Brain microvascular endothelial cell (primary cell): ENCODE measurements at regions not wholly inside any gene's neighbourhood (a gene's known extent, or its start where the extent isn't known, plus 50 kb on each side); places are given as distances from the start of the nearest gene placed in this dataset.
A peak's percentile ranks its signal among the peaks of the same experiment; 100 is the strongest.
"Not testable (repeated sequence)": the region's sequence is repeated elsewhere in the genome, so short reads cannot be mapped to it uniquely, and the experiment has no call there.

Experiments used
- DNase-seq: peaks from one replicate; pipeline ENCODE4 v3.0.0-alpha.2; 2020
- H3K27ac ChIP-seq: fragments of 250-450 bp; sonication (Bioruptor Pico); 2 replicates; pipeline ENCODE4 v1.5.1; 2020; ENCODE audit warnings: mild to moderate bottlenecking, moderate library complexity
- H3K27me3 ChIP-seq: fragments of 250-450 bp; sonication (Bioruptor Pico); replicated peaks from 2 replicates; pipeline ENCODE4 v1.5.1; 2020; ENCODE audit warnings: mild to moderate bottlenecking
- H3K36me3 ChIP-seq: fragments of 250-450 bp; sonication (Bioruptor Pico); replicated peaks from 2 replicates; pipeline ENCODE4 v1.5.1; 2020; ENCODE audit warnings: mild to moderate bottlenecking
- H3K4me3 ChIP-seq: 2 replicates; pipeline ENCODE4 v1.5.1; 2011; ENCODE audit warnings: low read depth, mild to moderate bottlenecking, control low read depth, low read length, moderate library complexity
- in situ Hi-C: cut with HindIII; loops from 2 replicates; pipeline ENCODE4 v1.10.0; 2017; ENCODE audit warnings: low sequenced_read_pairs, low pct_ligation_motif_present
- TF ChIP-seq, protein P1 (sequence below): IDR thresholded peaks from 2 replicates; pipeline ENCODE4 v1.5.1; 2011; ENCODE audit warnings: low read depth, mild to moderate bottlenecking, moderate library complexity, low read length, control low read depth, inconsistent platforms; ENCODE audit errors: missing control alignments

- no peaks in the 10 kb centered on the region for H3K27me3 ChIP-seq
- DNase-seq: no peak
- H3K4me3 ChIP-seq: no peak overlapping the region
- no peaks in the 10 kb centered on the region for H3K36me3 ChIP-seq
- in situ Hi-C loops: no loop called here
- TF ChIP-seq, protein P1, sequence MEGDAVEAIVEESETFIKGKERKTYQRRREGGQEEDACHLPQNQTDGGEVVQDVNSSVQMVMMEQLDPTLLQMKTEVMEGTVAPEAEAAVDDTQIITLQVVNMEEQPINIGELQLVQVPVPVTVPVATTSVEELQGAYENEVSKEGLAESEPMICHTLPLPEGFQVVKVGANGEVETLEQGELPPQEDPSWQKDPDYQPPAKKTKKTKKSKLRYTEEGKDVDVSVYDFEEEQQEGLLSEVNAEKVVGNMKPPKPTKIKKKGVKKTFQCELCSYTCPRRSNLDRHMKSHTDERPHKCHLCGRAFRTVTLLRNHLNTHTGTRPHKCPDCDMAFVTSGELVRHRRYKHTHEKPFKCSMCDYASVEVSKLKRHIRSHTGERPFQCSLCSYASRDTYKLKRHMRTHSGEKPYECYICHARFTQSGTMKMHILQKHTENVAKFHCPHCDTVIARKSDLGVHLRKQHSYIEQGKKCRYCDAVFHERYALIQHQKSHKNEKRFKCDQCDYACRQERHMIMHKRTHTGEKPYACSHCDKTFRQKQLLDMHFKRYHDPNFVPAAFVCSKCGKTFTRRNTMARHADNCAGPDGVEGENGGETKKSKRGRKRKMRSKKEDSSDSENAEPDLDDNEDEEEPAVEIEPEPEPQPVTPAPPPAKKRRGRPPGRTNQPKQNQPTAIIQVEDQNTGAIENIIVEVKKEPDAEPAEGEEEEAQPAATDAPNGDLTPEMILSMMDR: no peak
- no peak overlapping the region for H3K27ac ChIP-seq
Measured at GRCh38 chr20:57773059-57773815, 63.4 kb upstream of the PMEPA1 start.

GRCh38 chr20:57772349-57772964, 62.6 kb upstream of the PMEPA1 start:
- no peaks in the 10 kb centered on the region for H3K27me3 ChIP-seq
- DNase-seq: peak; percentile 91
- no peaks in the 10 kb centered on the region for H3K36me3 ChIP-seq
- H3K4me3 ChIP-seq: no peak overlapping the region
- TF ChIP-seq, protein P1: no peak
- in situ Hi-C loops: no loop called here
- peak overlapping the region; percentile 25 for H3K27ac ChIP-seq

- in situ Hi-C loops: no loop called here
- Histone ChIP-seq H3K36me3 (no peaks in the 10 kb centered on the region), H3K27me3 (no peaks in the 10 kb centered on the region), H3K27ac (no peak overlapping the region), H3K4me3 (no peak overlapping the region)
- no peak for DNase-seq
- TF ChIP-seq, protein P1: no peak
Measured at GRCh38 chr20:57770852-57771720, 61.3 kb upstream of the PMEPA1 start.

DNA sequence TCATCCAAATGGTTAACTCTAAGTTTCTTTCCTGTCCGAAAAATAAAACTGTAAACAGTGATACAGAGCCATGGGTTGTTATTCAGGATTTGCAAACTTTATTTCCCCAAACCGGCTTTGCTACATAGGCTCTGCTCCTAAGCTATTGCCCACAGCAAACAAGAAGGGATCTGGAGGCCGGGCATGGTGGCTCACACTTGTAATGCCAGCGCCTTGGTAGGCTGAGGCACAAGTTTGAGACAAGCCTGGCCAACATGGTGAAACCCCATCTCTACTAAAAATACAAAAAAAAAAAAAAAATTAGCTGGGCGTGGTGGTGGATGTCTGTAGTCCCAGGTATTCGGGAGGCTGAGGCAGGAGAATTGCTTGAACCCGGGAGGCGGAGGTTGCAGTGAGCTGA, 60.6 kb upstream of the PMEPA1 start:
- H3K36me3 ChIP-seq, in situ Hi-C loops, H3K4me3 ChIP-seq, H3K27me3 ChIP-seq, H3K27ac ChIP-seq, DNase-seq: not testable (repeated sequence)

GRCh38 chr20:57769756-57770155, 59.9 kb upstream of the PMEPA1 start:
- TF ChIP-seq, protein P1: no peak
- Histone ChIP-seq H3K27me3 (no peaks in the 10 kb centered on the region), H3K27ac (no peak overlapping the region), H3K36me3 (no peaks in the 10 kb centered on the region), H3K4me3 (no peak overlapping the region)
- DNase-seq: peak; percentile 9
- in situ Hi-C loops: no loop called here

GRCh38 chr20:57768519-57768918, 58.7 kb upstream of the PMEPA1 start:
- Histone ChIP-seq H3K27me3 (no peaks in the 10 kb centered on the region), H3K36me3 (no peaks in the 10 kb centered on the region), H3K4me3 (no peak overlapping the region), H3K27ac (no peak overlapping the region)
- no peak for DNase-seq
- in situ Hi-C loops: no loop called here
- TF ChIP-seq, protein P1: no peak
